HG02981 (cell line): ENCODE measurements at regions not wholly inside any gene's neighbourhood (a gene's known extent, or its start where the extent isn't known, plus 50 kb on each side); places are given as distances from the start of the nearest gene placed in this dataset.

ENCODE experiments used
- ATAC-seq: cut with Tn5 transposase; IDR thresholded peaks from one replicate; pipeline ENCODE4 v1.9.1; 2021; ENCODE audit warnings: mild to moderate bottlenecking, moderate library complexity; ENCODE audit not compliant: unreplicated experiment

- ATAC-seq: no peak
Measured at GRCh38 chr10:10915215-10915614, 102.5 kb upstream of the CELF2 start.

DNA sequence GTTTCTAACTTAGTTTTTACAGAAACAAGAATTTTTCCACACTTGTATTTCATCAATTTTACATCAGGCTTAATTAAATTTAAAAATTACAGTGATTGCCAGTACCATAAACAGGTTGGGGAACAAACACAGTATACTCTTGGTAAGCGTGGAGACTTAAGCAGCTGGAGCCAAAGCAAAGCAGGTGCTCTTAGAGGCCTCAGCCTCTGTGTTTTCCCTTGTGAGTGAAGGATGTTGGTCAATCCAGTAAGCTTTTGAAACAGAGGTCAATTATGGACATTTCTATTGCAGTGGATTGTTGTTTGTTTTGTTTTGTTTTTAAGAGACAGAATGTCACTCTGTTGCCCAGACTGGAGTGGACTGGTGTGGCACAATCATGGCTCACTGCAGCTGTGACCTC lies 100.6 kb upstream of the CELF2 start:
- no peak for ATAC-seq

DNA sequence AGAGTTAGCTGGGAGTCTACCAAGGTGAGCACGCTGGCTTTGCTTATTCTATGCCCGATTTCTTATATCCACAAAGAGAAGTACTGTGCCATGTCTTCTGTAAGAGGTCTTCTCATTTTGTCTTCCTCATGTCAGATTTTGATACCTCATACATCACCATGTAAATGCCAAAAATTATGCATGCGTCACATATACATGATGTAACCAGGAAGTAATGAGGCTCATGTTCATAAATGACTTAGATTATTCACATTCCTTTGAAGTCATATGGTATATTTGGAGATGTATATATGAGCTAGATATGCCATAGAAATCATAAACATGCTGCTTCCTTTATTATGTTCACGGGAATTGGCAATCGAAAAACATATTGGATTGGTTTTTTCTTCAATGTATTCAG lies 97.7 kb upstream of the CELF2 start:
- ATAC-seq: no peak

GRCh38 chr10:10921826-10922461 lies 95.7 kb upstream of the CELF2 start:
- ATAC-seq: no peak

- ATAC-seq: no peak
Measured at GRCh38 chr10:10923029-10923651, 94.5 kb upstream of the CELF2 start.

DNA sequence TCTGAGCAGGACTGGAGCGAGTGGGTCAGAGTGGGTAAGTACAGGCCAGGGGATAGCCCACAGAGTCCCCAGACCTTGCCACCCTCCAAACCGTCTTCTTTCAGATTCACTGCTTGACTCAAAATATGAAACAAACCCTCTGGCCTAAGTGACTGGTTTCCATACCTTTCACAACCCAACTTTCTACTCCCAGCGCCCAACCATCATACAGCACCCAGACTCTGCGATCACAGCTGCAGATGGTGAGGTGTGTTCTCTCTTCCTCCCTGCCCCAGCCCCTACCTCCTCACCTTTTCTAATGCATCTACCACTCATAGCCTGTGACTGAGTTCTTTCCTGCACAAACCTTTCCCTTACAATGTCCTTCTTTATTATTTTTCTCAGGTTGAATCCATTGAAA lies 92.0 kb upstream of the CELF2 start:
- no peak for ATAC-seq

- ATAC-seq: no peak
Measured at GRCh38 chr10:10927608-10928007, 90.1 kb upstream of the CELF2 start.

GRCh38 chr10:10930979-10931743 lies 86.5 kb upstream of the CELF2 start:
- no peak for ATAC-seq

DNA sequence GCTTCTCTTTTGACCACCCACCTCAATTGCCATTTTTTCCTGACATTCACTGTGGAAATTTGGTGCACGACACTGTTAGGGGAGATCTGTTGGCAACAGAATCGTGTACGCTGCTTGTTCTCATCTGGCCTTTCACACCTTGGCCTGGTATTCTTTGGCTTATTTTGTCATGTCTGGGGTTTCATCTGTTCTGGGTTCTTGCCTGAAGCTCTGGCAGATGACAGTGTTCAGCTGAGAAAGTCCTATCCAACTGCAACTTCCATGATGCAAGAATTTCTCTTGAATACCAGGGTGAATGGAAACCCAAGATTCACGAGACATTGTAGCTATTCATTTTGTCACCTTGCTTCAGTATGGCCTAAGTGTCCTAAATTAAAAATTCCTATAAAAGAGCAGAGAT lies 82.6 kb upstream of the CELF2 start:
- no peak for ATAC-seq

GRCh38 chr10:10938676-10939075 lies 79.0 kb upstream of the CELF2 start:
- no peak for ATAC-seq

- no peak for ATAC-seq
Measured at GRCh38 chr10:10941127-10941730, 76.4 kb upstream of the CELF2 start.

GRCh38 chr10:10942441-10942840 lies 75.2 kb upstream of the CELF2 start:
- ATAC-seq: no peak

DNA sequence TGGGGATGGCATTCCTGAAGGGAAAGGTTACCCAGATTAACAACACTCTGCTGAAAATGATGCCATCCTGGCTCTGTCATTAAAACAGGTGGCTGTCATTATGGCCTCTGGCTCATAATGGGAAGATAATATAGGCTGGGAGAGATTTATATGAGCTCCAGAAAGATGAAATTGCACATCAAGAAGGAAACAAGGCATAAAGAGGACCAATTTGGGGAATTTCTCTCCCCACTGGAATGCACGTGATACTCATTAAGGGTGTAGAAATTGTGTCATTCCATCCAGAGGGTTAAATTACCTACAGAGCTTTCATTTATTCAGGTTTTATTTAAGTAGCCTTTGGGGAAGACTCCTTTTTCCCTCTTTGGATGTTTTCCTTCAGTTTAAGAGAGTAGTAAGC lies 71.6 kb upstream of the CELF2 start:
- no peak for ATAC-seq

- ATAC-seq: no peak
Measured at GRCh38 chr10:10946801-10947200, 70.9 kb upstream of the CELF2 start.

GRCh38 chr10:10951675-10952074 lies 66.0 kb upstream of the CELF2 start:
- no peak for ATAC-seq

DNA sequence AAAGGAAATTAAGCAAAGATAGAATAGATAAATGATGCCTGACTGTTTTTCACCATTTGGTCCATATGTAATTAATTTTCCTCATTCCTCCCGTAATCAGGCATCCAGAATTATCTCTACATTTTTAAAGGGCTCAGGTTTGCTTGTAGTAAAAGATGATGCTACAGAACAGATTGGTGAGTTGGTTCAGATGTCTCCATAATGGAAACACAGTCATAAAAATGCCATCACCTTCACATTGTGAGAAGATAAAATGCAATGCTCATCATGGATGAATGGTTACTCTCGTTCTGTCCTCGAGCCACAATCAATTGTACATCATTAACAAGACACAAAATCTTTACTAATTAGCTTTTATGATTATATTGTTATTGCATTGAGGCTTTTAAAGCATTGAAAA lies 64.9 kb upstream of the CELF2 start:
- ATAC-seq: no peak

GRCh38 chr10:10956681-10957542 lies 60.8 kb upstream of the CELF2 start:
- no peak for ATAC-seq

DNA sequence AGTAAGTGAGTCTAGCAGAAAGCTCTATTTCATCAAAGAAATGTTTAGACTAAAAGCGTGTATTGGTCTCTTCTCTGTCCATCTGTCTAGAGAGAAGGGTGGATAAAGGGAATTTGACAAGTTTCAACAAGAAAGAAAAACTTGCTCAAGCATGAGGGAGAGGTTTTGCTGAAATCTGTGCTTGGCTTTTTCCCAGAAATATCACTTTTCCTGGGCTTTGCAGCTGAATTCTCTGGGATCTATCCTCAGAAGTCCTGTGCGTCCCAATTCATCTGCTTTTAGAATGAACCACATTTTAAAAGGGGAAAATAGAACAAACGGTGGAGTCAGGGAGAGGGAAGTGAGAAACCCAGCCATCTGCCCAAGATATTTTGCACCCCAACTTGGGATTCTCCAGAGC lies 59.6 kb upstream of the CELF2 start:
- ATAC-seq: no peak

DNA sequence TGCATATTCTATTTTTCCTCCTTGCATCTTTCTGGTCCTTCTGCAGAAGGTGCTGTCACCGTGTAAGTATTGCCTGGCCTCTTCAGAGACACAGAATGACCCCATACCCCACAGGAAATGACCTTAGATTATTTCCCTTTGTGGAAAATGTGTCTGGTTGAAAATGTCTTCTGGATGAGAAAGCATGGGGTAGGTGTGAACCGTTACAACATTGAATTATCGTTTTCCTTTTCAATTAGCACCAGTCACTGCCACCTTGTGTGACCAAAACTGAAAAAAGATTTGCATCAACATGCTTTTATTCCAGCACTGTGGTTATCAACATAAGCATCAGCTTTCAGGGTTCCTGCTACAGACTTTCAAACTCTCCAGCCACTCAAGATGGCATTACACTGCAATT lies 58.0 kb upstream of the CELF2 start:
- no peak for ATAC-seq

DNA sequence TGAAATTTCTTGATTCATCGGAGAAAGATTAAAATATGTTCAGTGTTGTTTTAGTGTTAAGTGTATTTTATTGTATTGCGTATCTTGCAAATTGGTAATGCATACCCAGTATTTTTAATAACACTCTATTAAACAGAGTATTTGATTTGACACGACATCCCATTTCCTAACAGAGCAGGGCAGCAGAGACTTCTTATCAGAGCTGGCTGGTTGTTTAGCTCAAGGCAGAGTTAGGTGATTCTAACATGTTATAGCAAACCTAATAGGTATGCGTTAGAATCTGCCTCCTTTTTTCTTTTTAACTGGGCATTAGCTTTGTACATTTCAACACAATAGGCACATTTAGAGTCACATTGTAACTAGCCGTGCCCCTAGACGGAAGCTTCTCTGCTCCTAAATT lies 57.1 kb upstream of the CELF2 start:
- no peak for ATAC-seq

DNA sequence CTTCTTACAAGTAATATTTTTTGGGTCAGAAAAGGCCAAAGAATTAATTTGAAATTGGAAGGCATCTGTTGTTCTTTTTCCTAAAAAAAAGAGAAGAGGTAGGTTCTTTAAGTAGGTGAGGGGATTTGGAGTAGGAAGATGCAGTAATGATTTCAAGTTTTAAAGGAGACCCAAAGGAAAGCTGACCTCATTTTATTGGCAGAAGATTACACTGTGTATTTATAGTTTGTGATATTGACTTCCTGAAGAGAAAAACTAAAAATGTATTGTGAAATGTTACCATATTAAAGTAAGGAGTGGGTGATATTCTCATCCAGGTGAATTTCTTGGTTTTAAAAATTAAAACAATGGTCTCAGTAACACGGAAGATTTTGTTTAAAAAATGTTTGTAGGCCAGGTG lies 56.6 kb upstream of the CELF2 start:
- ATAC-seq: no peak
